HepG2 (cell line): ENCODE measurements at regions not wholly inside any gene's neighbourhood (a gene's known extent, or its start where the extent isn't known, plus 50 kb on each side); places are given as distances from the start of the nearest gene placed in this dataset.

Experiments used
- ATAC-seq: fragments of 200-7000 bp; cut with Tn5 transposase; 3 replicates; pipeline ENCODE4 v1.9.1; 2020; ENCODE audit warnings: mild to moderate bottlenecking, moderate library complexity
- BruUV-seq: library from RNA; stranded (reverse); fragments of 400-500 nt; replicated peaks from 2 replicates; lab custom pipeline; 2021; lab: Mats Ljungman, UMichigan
- CTCF ChIA-PET: fragments of 300-600 bp; formaldehyde crosslinking; extraction: SDS; loops from one replicate; lab custom pipeline; 2021; ENCODE audit warnings: low total read pairs, inconsistent platforms, low intra/inter-chr PET ratio; lab: Yijun Ruan, JAX
- POLR2A ChIA-PET: fragments of 350-600 bp; sonication (Branson Sonifier 250); formaldehyde crosslinking; loops from one replicate; lab custom pipeline; 2020; ENCODE audit warnings: antibody characterized with exemption, inconsistent platforms; lab: Yijun Ruan, JAX
- DNase-seq: peaks from one replicate; pipeline ENCODE4 v3.0.0-alpha.2; 2015; ENCODE audit warnings: low spot score
- FAIRE-seq: peaks from 3 replicates; lab custom pipeline; 2011; peaks lifted over from hg19 to GRCh38; lab: Jason Lieb, UNC
- H2AFZ ChIP-seq: one replicate; pipeline ENCODE4 v1.6.1; 2011; ENCODE audit warnings: low read length, inconsistent platforms
- H3K27ac ChIP-seq: fragments of 300-600 bp; 3 replicates; pipeline ENCODE4 v1.8.0; 2011; ENCODE audit warnings: mixed run types, mild to moderate bottlenecking, mixed read lengths, low read length, inconsistent platforms; ENCODE audit not compliant: insufficient read depth; ENCODE audit errors: extremely low read length
- H3K27me3 ChIP-seq, 2 experiments: fragments of 200-600 bp in 1 of 2; 2 replicates in 1 of 2; 3 replicates in 1 of 2; pipeline versions ENCODE4 v1.6.0 to v1.8.0; 2011; ENCODE audit warnings: low read length in 2 of 2, mild to moderate bottlenecking in 2 of 2, moderate library complexity in 2 of 2, inconsistent platforms in 1 of 2; ENCODE audit not compliant: insufficient read depth in 2 of 2, control insufficient read depth in 1 of 2
- H3K36me3 ChIP-seq, 2 experiments: fragments of 200-600 bp in 1 of 2; replicated peaks in 1 of 2; 2 replicates in 1 of 2; 3 replicates in 1 of 2; pipeline versions ENCODE4 v1.5.1 to v1.8.0; 2011; ENCODE audit warnings: low read length in 2 of 2, inconsistent platforms in 1 of 2; ENCODE audit not compliant: insufficient read depth in 2 of 2, control insufficient read depth in 1 of 2
- H3K4me1 ChIP-seq: 2 replicates; pipeline ENCODE4 v1.5.1; 2012; ENCODE audit warnings: low read length, inconsistent platforms; ENCODE audit not compliant: insufficient read depth
- H3K4me2 ChIP-seq: 2 replicates; pipeline ENCODE4 v1.6.0; 2011; ENCODE audit warnings: low read depth, low read length, inconsistent platforms
- H3K4me3 ChIP-seq, 3 experiments: fragments of 200-600 bp in 1 of 3; sonication (generic), shearing (Covaris generic) in 1 of 3; replicated peaks in 1 of 3; 2 replicates each; pipeline ENCODE4 v1.5.1; 2011 to 2016; ENCODE audit warnings: low read length in 3 of 3, inconsistent platforms in 2 of 3, low read depth in 2 of 3, mild to moderate bottlenecking in 2 of 3, control low read depth in 1 of 3, mixed read lengths in 1 of 3; ENCODE audit not compliant: insufficient read depth in 1 of 3
- H3K79me2 ChIP-seq: one replicate; pipeline ENCODE4 v1.6.1; 2011; ENCODE audit warnings: low read length, inconsistent platforms; ENCODE audit not compliant: insufficient read depth
- H3K9ac ChIP-seq: 2 replicates; pipeline ENCODE4 v1.6.0; 2011; ENCODE audit warnings: mild to moderate bottlenecking, low read depth, low read length, inconsistent platforms; ENCODE audit not compliant: insufficient read depth
- H3K9me3 ChIP-seq: 2 replicates; pipeline ENCODE4 v1.5.1; 2012; ENCODE audit warnings: mild to moderate bottlenecking, low read length
- H4K20me1 ChIP-seq: 2 replicates; pipeline ENCODE4 v1.6.0; 2011; ENCODE audit warnings: inconsistent platforms, mild to moderate bottlenecking, low read length, moderate library complexity; ENCODE audit not compliant: insufficient read depth
- ARHGAP35 ChIP-seq: sonication (generic); formaldehyde crosslinking; IDR thresholded peaks from 2 replicates; pipeline ENCODE4 v1.9.0; 2022; ENCODE audit warnings: mild to moderate bottlenecking, inconsistent platforms, moderate library complexity, missing genetic modification reagents, borderline replicate concordance
- ASH2L ChIP-seq: fragments of 300-600, 200-600 bp; sonication (generic); IDR thresholded peaks from 2 replicates; pipeline ENCODE4 v1.7.0; 2017; ENCODE audit warnings: low read depth, mild to moderate bottlenecking, moderate library complexity, mixed read lengths, low read length; ENCODE audit not compliant: insufficient read length
- BORCS8-MEF2B ChIP-seq: sonication (generic); formaldehyde crosslinking; IDR thresholded peaks from 2 replicates; pipeline ENCODE4 v1.8.0; 2022; ENCODE audit warnings: mild to moderate bottlenecking, missing genetic modification reagents
- HNF4A ChIP-seq: sonication (generic); formaldehyde crosslinking; IDR thresholded peaks from 2 replicates; pipeline ENCODE4 v1.4.0; 2020; ENCODE audit warnings: missing genetic modification reagents
- HNRNPL ChIP-seq: fragments of 200-400 bp; formaldehyde crosslinking; IDR thresholded peaks from 2 replicates; pipeline ENCODE4 v1.6.1; 2017; ENCODE audit warnings: mild to moderate bottlenecking, low read depth, low read length
- MAF1 ChIP-seq: sonication (generic); formaldehyde crosslinking; IDR thresholded peaks from 2 replicates; pipeline ENCODE4 v1.5.0; 2020; ENCODE audit warnings: missing genetic modification reagents, borderline replicate concordance
- NONO ChIP-seq, 2 experiments: fragments of 450-650 bp in 1 of 2; sonication (generic) in 1 of 2; formaldehyde crosslinking in 1 of 2; IDR thresholded peaks in 1 of 2; conservative IDR thresholded peaks in 1 of 2; 2 replicates each; pipeline versions ENCODE4 v1.6.1 to v1.8.0; 2017 to 2022; ENCODE audit warnings: mild to moderate bottlenecking in 1 of 2, missing genetic modification reagents in 1 of 2, moderate library complexity in 1 of 2
- ZFP90 ChIP-seq: sonication (generic); formaldehyde crosslinking; IDR thresholded peaks from 2 replicates; pipeline ENCODE4 v1.8.0; 2022; ENCODE audit warnings: missing genetic modification reagents, mild to moderate bottlenecking, inconsistent platforms, borderline replicate concordance
- ZNF224 ChIP-seq: sonication (generic); formaldehyde crosslinking; IDR thresholded peaks from 2 replicates; pipeline ENCODE4 v1.5.0; 2020; ENCODE audit warnings: mild to moderate bottlenecking, missing genetic modification reagents
- ZNF446 ChIP-seq: sonication (generic); formaldehyde crosslinking; IDR thresholded peaks from 2 replicates; pipeline ENCODE4 v1.5.0; 2020; ENCODE audit warnings: mild to moderate bottlenecking, missing genetic modification reagents
- WGBS: methylation state at CpG from one replicate; pipeline ENCODE4 v1.1.6; 2017; ENCODE audit warnings: low lambda C conversion rate; 5-methylcytosine and 5-hydroxymethylcytosine counted together
- in situ Hi-C: cut with HindIII; loops from 2 replicates; pipeline ENCODE4 v1.10.0; 2017; ENCODE audit warnings: low pct_unique_long_range_greater_than_20kb; ENCODE audit not compliant: extremely low pct_ligation_motif_present
- intact Hi-C: fragments of 100-400 bp; cut with micrococcal nuclease; formaldehyde crosslinking; loops from one replicate; pipeline ENCODE4 v1.10.0; 2022; ENCODE audit not compliant: unreplicated experiment
- TF ChIP-seq, protein P1 (sequence below): fragments of 450-650 bp; IDR thresholded peaks from 2 replicates; pipeline ENCODE4 v1.6.1; 2016
- TF ChIP-seq, protein P2 (sequence below): sonication (generic); formaldehyde crosslinking; IDR thresholded peaks from 2 replicates; pipeline ENCODE4 v1.5.1; 2020; ENCODE audit warnings: missing genetic modification reagents, mild to moderate bottlenecking, borderline replicate concordance

DNA sequence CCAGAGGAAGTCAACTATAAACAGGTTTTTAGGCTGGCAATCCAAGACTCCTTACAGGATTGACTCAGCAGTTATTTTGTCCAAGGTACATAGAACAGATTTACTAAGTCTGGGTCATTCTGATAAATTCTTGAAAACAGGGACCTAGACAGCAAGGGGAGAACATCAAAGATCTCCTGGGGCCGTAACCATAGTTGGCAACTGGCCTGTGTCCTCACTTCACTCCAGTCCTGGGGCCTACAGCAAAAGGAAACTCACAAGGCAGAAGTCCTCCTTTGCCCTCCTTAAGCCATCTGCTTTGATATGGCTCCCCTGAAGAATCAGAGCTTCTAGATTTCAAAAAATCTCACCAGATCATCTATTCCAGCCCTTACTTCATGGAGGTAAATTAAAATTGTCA is 207.2 kb upstream of the IGF1 start:
- no peak overlapping the region for H2AFZ ChIP-seq
- 22% methylated on average over 1 of the region's 1 CpG for WGBS
- no peak for TF ChIP-seq BORCS8-MEF2B
- no peak for TF ChIP-seq ARHGAP35 (CRISPR knock-in tag)
- TF ChIP-seq ZNF224 (CRISPR knock-in tag), result no peak
- TF ChIP-seq ZFP90 (CRISPR knock-in tag), result no peak
- no peak for TF ChIP-seq NONO (IDR thresholded peaks at IDR 0.05)
- no peak for TF ChIP-seq NONO (CRISPR knock-in tag; conservative IDR thresholded peaks at IDR 0.05)
- H3K36me3 ChIP-seq, result no peaks in the 10 kb centered on the region
- intact Hi-C loops, result no loop called here
- in situ Hi-C loops, result no loop called here
- no peak overlapping the region for H3K27ac ChIP-seq
- no peak for ATAC-seq
- H3K9me3 ChIP-seq, result no peaks in the 10 kb centered on the region
- H3K9ac ChIP-seq, result no peak overlapping the region
- ChIA-PET CTCF (no interaction called here), POLR2A (no interaction called here)
- H3K4me1 ChIP-seq, result no peaks in the 10 kb centered on the region
- no peak for FAIRE-seq
- no peaks in the 10 kb centered on the region for H4K20me1 ChIP-seq
- H3K4me3 ChIP-seq, result no peak overlapping the region
- BruUV-seq, result no TSS peak
- no peak overlapping the region for H3K4me2 ChIP-seq
- H3K79me2 ChIP-seq, result no peaks in the 10 kb centered on the region
- no peak for DNase-seq
- no peaks in the 10 kb centered on the region for H3K27me3 ChIP-seq

DNA sequence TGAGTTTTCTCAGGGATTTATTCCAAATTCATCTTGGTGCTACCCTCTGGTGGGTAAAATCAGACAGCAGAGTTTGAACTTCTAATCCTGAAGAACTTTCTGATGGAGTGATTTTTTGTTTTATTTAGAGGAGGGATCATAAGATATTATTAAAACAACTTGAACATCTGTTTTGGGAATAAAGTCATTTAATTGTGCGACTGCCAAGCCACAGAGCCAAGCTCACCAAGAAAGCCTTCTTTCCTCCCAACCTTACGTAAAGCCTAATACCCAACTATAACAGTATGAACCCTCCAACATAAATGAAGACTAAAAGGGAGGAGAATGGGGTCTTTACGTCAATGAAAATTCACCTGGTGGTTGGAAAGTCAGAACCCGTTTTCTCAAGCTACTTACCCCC is 205.5 kb upstream of the IGF1 start:
- Histone ChIP-seq H3K36me3 (no peaks in the 10 kb centered on the region), H3K4me2 (no peak overlapping the region), H3K9me3 (no peaks in the 10 kb centered on the region), H2AFZ (no peak overlapping the region), H3K27me3 (no peaks in the 10 kb centered on the region), H4K20me1 (no peaks in the 10 kb centered on the region), H3K27ac (no peak overlapping the region), H3K79me2 (no peaks in the 10 kb centered on the region), H3K4me3 (no peak overlapping the region)
- BruUV-seq, result no TSS peak
- ATAC-seq, result no peak
- 10% methylated on average over 4 of the region's 4 CpGs for WGBS
- CTCF ChIA-PET, result no interaction called here
- intact Hi-C loops, result no loop called here
- TF ChIP-seq, protein P1, sequence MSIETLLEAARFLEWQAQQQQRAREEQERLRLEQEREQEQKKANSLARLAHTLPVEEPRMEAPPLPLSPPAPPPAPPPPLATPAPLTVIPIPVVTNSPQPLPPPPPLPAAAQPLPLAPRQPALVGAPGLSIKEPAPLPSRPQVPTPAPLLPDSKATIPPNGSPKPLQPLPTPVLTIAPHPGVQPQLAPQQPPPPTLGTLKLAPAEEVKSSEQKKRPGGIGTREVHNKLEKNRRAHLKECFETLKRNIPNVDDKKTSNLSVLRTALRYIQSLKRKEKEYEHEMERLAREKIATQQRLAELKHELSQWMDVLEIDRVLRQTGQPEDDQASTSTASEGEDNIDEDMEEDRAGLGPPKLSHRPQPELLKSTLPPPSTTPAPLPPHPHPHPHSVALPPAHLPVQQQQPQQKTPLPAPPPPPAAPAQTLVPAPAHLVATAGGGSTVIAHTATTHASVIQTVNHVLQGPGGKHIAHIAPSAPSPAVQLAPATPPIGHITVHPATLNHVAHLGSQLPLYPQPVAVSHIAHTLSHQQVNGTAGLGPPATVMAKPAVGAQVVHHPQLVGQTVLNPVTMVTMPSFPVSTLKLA, result no peak
- TF ChIP-seq MAF1 (no peak), ZNF446 (CRISPR knock-in tag) (no peak), HNRNPL (no peak), ASH2L (no peak), HNF4A (no peak)
- TF ChIP-seq, protein P2, sequence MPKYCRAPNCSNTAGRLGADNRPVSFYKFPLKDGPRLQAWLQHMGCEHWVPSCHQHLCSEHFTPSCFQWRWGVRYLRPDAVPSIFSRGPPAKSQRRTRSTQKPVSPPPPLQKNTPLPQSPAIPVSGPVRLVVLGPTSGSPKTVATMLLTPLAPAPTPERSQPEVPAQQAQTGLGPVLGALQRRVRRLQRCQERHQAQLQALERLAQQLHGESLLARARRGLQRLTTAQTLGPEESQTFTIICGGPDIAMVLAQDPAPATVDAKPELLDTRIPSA, result no peak
- TF ChIP-seq, all 625 proteins: peak for 0
- no peak for DNase-seq
- no peak for FAIRE-seq
- H3K9ac ChIP-seq, result no peak overlapping the region
- no peaks in the 10 kb centered on the region for H3K4me1 ChIP-seq
- in situ Hi-C loops, result no loop called here
- POLR2A ChIA-PET, result no interaction called here
